Prostate gland (tissue), 2 donors: ENCODE measurements at regions not wholly inside any gene's neighbourhood (a gene's known extent, or its start where the extent isn't known, plus 50 kb on each side); places are given as distances from the start of the nearest gene placed in this dataset.

Experiments
- DNase-seq: peaks from one replicate; pipeline ENCODE4 v3.0.0-alpha.2; 2019; ENCODE audit warnings: low spot score
- H3K27ac ChIP-seq, 2 donors: fragments of 200-600 bp; sonication (generic); 2 replicates each; pipeline ENCODE4 v1.5.1; 2017 to 2019
- H3K27me3 ChIP-seq: fragments of 200-600 bp; sonication (generic); replicated peaks from 2 replicates; pipeline ENCODE4 v1.5.1; 2019; ENCODE audit not compliant: insufficient read depth
- H3K36me3 ChIP-seq, 2 donors: fragments of 200-600 bp; sonication (generic); 1 replicate in 1 of 2; 2 replicates in 1 of 2; pipeline versions ENCODE4 v1.5.1 to v1.8.1; 2017 to 2019
- H3K4me1 ChIP-seq: fragments of 200-600 bp; sonication (generic); replicated peaks from 2 replicates; pipeline ENCODE4 v1.5.1; 2019
- H3K4me3 ChIP-seq, 2 donors: fragments of 200-600 bp; sonication (generic); 2 replicates each; pipeline ENCODE4 v1.5.1; 2017 to 2019
- H3K9me3 ChIP-seq: fragments of 200-600 bp; sonication (generic); 2 replicates; pipeline ENCODE4 v1.5.1; 2017
- CTCF ChIP-seq, 4 experiments: fragments of 200-600 bp in 2 of 4; fragments of 450-650 bp in 2 of 4; sonication (generic) in 2 of 4; IDR thresholded peaks; 1 replicate in 3 of 4; 2 replicates in 1 of 4; pipeline ENCODE4 v1.5.1; 2016 to 2019; ENCODE audit warnings: antibody characterized with exemption in 4 of 4, mild to moderate bottlenecking in 2 of 4, moderate library complexity in 2 of 4
- POLR2A ChIP-seq: fragments of 450-650 bp; IDR thresholded peaks from one replicate; pipeline ENCODE4 v1.6.1; 2016; ENCODE audit warnings: antibody characterized with exemption, mild to moderate bottlenecking
- POLR2AphosphoS5 ChIP-seq: sonication (generic); formaldehyde crosslinking; IDR thresholded peaks from one replicate; pipeline ENCODE4 v1.6.1; 2017; ENCODE audit warnings: antibody characterized with exemption
- WGBS: methylation state at CpG from one replicate; pipeline ENCODE4 v1.1.5; 2018; 5-methylcytosine and 5-hydroxymethylcytosine counted together
- intact Hi-C: fragments of 100-400 bp; cut with DNase I; formaldehyde crosslinking; loops from one replicate; pipeline ENCODE4 v1.14.2; 2022

DNA sequence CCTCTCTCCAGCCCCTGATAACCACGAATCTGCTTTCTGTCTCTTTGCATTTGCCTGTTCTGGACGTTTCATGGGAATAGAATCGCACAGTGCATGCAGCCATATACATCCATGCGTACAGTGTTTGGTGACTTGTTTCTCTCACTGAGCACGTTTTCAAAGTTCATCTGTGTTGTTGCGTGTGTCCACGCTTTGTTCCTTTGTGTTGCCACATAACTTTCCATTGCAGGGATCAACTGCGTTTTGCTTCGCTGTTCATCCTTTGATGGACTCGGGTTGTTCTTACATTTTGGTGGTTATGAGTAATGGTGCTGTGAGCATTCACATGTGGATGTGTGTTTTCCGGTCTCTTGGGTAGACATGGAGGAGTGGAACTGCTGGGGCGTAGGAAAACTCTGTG is 56.4 kb upstream of the TAMM41 start:
- Histone ChIP-seq H3K27ac (no peak overlapping the region), H3K36me3 (no peaks in the 10 kb centered on the region), H3K27me3 (no peaks in the 10 kb centered on the region), H3K9me3 (no peaks in the 10 kb centered on the region), H3K4me1 (no peaks in the 10 kb centered on the region), H3K4me3 (no peak overlapping the region)
- DNase-seq, result no peak
- TF ChIP-seq POLR2AphosphoS5 (no peak), POLR2A (no peak), CTCF (IDR thresholded peaks at IDR 0.05) (no peak)
- 87% methylated on average over 12 of the region's 12 CpGs for WGBS
- intact Hi-C loops, result no loop called here

DNA sequence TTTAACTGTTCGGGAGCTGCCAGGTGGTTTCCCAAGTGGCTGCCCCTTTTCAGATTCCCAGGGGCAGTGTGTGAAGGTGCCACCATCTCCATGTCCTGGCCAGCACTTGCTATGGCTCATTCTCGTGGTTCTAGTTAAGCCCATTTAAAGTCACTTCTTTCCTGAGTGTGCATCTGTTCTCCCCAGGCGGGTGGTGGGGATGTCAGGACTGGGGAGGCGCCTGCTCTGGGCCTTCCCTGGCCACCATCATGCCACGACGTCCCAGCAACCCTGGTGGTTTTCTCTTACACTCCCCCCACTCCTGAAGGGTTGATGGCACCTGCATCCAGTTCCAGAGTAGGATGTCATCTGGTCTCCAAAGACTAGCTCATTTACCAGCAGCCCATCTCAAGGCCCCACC is 56.8 kb upstream of the TAMM41 start:
- Histone ChIP-seq H3K9me3 (no peaks in the 10 kb centered on the region), H3K4me1 (no peaks in the 10 kb centered on the region), H3K27ac (no peak overlapping the region), H3K36me3 (no peaks in the 10 kb centered on the region), H3K4me3 (no peak overlapping the region), H3K27me3 (no peaks in the 10 kb centered on the region)
- no peak for DNase-seq
- WGBS, result 81% methylated on average over 6 of the region's 6 CpGs
- TF ChIP-seq POLR2A, result no peak
- TF ChIP-seq CTCF (IDR thresholded peaks at IDR 0.05), result no peak
- TF ChIP-seq POLR2AphosphoS5, result no peak
- intact Hi-C loops, result no loop called here

DNA sequence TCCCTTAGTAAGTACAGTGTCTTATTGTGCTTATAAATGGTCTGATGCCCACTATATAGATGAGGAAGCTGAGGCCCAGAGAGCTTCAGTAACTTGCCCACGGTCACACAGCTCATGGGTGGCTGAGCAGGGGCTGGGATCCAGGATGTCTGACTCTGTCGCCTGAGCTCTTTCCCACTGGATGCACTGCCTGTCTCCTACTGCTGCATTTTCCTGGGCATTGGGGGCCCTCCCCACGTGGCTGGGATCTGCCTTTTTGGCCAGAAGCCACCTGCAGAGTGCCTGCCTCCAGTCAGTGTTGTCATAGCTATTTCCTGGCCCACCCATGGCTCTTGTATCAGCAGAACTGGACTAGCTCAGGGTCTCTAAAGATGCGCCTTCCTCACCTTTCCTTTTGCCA is 57.5 kb upstream of the TAMM41 start:
- no peak overlapping the region for H3K4me3 ChIP-seq
- no peaks in the 10 kb centered on the region for H3K4me1 ChIP-seq
- H3K27ac ChIP-seq, result no peak overlapping the region
- no peaks in the 10 kb centered on the region for H3K27me3 ChIP-seq
- H3K9me3 ChIP-seq, result no peaks in the 10 kb centered on the region
- TF ChIP-seq POLR2A (no peak), CTCF (IDR thresholded peaks at IDR 0.05) (no peak), POLR2AphosphoS5 (no peak)
- DNase-seq, result no peak
- intact Hi-C loops, result no loop called here
- no peaks in the 10 kb centered on the region for H3K36me3 ChIP-seq
- WGBS, result 64% methylated on average over 4 of the region's 4 CpGs

- Histone ChIP-seq H3K27ac (no peak overlapping the region), H3K4me1 (no peaks in the 10 kb centered on the region), H3K9me3 (no peaks in the 10 kb centered on the region), H3K4me3 (no peak overlapping the region), H3K27me3 (no peaks in the 10 kb centered on the region), H3K36me3 (no peaks in the 10 kb centered on the region)
- WGBS, result 88% methylated on average over 8 of the region's 8 CpGs
- intact Hi-C loops, result no loop called here
- TF ChIP-seq POLR2A (no peak), POLR2AphosphoS5 (no peak), CTCF (IDR thresholded peaks at IDR 0.05) (no peak)
- no peak for DNase-seq
Observed at GRCh38 chr3:11906407-11906806, 59.7 kb upstream of the TAMM41 start.

GRCh38 chr3:11907667-11908660 is 61.3 kb upstream of the TAMM41 start:
- H3K9me3 ChIP-seq, result no peaks in the 10 kb centered on the region
- DNase-seq, result no peak
- WGBS, result 60% methylated on average over 13 of the region's 14 CpGs
- no peaks in the 10 kb centered on the region for H3K4me1 ChIP-seq
- H3K4me3 ChIP-seq, result no peak overlapping the region
- TF ChIP-seq CTCF (IDR thresholded peaks at IDR 0.05) (no peak), POLR2AphosphoS5 (no peak), POLR2A (no peak)
- no peaks in the 10 kb centered on the region for H3K27me3 ChIP-seq
- H3K36me3 ChIP-seq, result no peaks in the 10 kb centered on the region
- intact Hi-C loops, result no loop called here
- no peak overlapping the region for H3K27ac ChIP-seq
